HG03565 (cell line): ENCODE measurements at regions not wholly inside any gene's neighbourhood (a gene's known extent, or its start where the extent isn't known, plus 50 kb on each side); places are given as distances from the start of the nearest gene placed in this dataset.
A peak's percentile ranks its signal among the peaks of the same experiment; 100 is the strongest.

Experiments
- ATAC-seq: cut with Tn5 transposase; IDR thresholded peaks from one replicate; pipeline ENCODE4 v1.9.1; 2021; ENCODE audit warnings: mild to moderate bottlenecking, moderate library complexity; ENCODE audit not compliant: unreplicated experiment

DNA sequence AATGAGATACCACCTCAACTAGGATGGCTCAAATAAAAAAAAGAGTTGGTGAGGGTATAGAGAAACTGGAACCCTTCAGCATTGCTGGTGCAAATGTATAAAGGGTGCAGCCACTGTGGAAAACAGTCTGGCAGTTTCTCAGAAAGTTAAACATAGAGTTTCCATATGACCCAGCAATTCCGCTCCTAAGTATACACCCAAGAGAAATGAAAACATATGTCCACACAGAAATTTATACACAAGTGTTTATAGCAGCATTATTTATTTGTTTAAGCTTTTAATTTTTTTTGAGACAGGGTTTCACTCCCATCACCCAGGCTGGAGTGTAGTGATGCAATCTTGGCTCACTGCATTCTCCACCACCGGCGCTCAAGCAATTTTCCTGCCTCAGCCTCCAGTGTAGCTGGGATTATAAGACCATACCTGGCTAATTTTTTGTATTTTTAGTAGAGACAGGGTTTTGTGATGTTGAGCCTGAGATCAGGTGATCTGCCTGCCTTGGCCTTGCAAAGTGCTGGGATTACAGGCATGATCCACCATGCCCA lies 118.2 kb upstream of the KIF5B start:
- ATAC-seq: no peak

GRCh38 chr10:32171204-32171603 lies 115.0 kb upstream of the KIF5B start:
- no peak for ATAC-seq

GRCh38 chr10:32169556-32169955 lies 113.3 kb upstream of the KIF5B start:
- no peak for ATAC-seq

DNA sequence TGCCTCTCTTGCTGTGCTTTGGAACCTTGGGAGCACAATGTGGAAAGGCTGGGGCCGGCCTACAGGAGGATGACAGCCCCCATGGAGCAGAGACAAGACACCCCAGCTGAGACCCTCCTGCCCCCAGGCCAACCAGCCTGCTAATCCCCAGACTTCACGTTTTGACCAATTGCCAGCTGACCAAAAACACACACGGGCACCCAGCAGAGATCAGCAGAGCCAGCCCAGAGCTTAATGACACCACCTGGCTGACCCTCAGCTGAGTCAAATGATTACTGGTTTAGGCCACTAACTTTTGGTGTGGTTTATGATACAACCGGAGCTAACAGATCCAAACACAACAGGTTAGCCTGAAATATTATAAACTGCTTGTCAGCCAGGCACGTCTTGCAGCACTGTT lies 111.2 kb upstream of the KIF5B start:
- ATAC-seq: no peak

DNA sequence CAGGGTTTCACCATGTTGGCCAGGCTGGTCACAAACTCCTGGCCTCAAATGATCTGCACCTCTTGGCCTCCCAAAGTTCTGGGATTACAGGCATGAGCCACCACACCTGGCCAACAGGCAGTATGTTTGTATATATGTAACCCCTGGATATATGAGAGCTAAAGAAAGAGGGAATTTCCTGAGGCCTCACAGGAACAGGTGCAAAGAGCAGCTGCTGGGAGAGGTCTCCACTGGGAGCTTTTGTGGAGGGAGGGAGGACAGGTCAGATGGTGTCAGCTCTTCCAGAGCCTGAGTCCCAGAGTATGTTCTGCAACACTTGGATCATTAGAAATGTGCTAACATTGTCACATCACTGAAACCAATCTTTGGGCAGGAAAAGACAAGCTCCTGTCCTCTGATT lies 110.1 kb upstream of the KIF5B start:
- no peak for ATAC-seq

GRCh38 chr10:32163762-32164148 lies 107.5 kb upstream of the KIF5B start:
- ATAC-seq: no peak

DNA sequence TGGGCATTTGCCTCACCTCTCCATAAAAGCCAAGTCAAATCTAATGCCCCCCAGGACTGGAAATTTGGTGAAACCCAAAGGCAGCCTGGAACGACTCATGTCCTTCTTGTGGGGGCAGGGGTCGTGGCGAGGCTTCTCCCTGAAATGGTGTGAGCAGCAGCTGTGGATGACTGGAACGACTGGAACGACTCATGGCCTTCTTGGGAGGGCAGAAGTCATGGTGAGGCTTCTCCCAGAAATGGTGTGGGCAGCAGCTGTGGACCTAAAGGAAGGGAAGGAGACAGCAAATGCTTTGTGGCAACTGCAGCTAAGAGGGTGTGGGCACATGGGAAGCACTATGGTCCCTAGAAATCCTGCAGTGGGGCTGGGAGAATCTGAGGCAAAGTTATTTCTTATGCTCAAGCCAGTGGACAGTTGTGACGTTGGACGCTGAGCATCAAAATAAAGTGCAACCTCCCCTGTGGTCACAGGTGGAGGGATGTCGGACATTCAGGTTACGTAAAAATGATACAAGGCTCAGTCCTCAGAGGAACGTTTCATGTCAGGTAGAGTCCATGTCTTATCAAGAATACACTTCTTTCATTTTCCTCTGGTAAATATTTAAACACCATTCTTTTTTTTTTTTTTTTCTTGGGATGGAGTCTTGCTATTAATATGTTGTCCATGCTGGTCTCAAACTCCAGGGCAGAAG lies 107.0 kb upstream of the KIF5B start:
- ATAC-seq: no peak

DNA sequence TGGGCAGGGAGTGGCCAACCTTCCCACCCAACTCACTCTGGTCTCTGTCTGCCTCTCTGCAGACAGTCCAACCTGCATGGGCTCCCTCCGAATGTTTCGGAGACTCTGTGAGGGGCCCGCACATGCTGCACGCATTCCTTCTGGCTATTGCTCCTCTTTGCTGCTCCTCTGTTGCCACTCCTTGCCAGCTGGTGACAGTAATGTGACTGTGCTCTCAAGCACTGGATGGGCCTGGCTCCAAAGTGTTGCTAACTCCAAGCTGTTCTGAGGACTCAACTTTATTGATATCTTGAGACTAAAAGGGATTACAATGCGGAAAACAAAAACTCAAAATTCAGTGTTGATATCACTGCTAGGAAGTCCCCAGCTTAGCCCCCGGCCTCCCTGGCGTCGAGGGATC lies 105.4 kb upstream of the KIF5B start:
- no peak for ATAC-seq

DNA sequence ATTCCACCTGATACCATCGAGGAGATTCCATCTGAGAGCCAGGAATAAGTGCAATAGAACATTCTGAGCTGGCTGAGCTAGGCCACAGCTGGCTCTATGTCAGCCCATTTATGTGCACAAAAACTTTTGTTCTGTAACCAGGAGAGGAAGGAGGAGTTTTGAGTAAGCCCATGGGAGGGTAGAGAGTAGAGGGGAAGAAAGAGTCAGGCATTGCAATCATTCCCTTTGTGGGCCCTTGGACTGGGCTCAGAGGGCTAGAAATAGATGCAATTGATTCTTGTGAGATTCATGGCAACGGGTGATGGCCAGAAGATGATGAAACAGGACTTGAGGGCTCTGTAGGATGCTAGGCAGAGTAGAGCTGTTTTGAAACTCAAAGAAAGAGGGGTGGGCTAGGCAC lies 104.6 kb upstream of the KIF5B start:
- no peak for ATAC-seq

- no peak for ATAC-seq
Measured at GRCh38 chr10:32159264-32159663, 103.0 kb upstream of the KIF5B start.

DNA sequence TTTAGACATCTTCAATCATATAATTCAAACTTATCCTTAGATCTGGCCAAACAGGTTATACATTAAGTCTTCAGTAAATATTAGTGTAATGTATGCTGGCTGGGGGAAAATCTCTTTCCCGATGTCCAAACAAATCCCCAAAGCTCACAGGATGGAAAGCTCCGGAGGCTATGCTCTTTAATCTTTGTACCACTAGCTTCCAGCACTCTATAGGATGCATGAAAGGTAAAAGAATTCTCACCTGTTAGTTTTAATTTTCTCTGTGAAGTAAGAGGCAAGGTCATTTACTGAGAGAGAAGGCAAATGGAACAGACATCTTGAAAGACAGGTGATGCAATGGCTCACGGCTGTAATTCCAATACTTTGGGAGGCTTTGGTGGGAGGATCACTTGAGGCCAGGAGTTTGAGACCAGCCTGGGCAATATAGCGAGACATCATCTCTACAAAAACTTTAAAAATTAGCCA lies 99.8 kb upstream of the KIF5B start:
- ATAC-seq: no peak

DNA sequence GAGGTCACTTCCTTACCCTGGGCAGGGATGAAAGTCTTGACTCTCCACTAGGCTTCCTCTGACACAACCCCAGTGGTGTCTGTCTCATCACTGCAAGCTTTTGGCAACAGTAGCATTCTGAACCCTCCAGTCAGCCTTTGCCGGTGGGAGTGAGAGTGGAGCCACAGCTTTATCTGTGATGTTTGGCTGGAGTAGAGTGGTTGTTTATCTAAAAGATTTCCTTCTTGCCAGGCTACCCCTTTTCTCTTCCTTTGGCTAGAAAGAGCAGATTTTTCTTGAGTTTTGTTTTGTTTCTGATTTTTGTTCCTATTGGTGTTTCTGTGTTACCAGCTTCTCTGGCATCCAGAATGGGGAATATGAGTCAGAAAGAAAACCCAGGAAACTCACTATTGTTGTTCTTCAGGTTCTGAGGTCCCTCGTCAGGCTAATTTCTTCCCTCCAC lies 98.9 kb upstream of the KIF5B start:
- ATAC-seq: no peak

DNA sequence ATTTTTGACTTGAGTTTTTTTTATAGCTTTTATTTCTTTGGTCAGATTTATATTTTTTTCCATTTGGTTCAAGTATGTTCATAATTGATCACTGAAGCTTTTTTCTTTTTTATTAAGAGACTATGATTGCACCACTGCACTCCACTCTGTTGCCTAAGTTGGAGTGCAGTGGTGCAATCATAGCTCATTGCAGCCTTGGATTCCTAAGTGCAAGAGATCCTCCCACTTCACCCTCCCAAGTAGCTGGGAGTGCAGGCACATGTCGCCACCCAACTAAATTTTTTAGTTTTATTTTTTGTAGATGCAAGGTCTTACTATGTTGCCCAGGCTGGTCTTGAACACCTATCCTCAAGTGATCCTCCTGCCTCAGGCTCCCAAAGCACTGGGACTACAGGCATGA lies 97.7 kb upstream of the KIF5B start:
- no peak for ATAC-seq

GRCh38 chr10:32153252-32153651 lies 97.0 kb upstream of the KIF5B start:
- no peak for ATAC-seq

DNA sequence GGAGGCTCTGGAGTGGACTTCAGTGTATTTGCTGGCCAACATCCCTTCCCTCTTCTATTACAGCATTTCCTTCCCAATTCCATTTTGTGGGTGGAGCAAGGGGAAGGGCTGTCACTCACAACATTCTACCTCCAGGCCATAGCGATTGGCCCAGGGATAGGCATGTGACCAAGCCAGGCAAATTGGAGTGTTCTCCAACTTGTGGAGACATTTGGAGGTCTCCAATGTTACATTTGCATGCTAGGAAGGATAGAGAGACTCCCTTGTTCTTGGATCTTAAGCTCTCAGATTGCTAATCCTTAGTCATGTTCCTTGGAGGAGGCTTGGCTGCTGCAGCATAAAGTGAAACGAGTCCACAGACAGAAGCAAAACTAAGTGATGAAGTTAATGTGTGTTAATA lies 95.6 kb upstream of the KIF5B start:
- no peak for ATAC-seq

DNA sequence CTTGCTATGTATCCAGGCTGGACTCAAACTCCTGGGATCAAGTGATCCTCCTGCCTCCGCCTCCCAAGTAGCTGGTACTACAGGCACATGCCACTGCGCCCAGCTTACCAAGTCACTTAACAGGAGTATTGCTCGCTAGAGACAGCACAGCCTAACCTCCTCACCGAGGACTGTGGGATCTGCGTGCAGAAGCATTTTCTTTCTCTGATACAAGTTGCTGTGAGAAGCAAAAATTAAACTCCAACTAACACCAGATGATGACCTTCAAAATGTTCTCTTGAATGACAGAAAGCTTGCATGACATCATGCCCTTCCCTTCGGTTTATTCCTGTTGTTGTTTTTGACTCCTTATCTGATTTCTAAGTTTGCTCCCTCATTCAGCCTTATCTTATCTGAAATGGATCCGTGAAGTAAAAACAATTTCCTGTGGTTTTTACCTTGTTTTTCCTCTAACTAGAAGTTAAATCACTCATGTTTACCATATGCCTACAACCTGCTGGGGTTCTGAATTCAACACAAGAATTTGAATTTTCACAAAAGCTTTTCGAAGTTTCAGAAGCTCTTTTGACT lies 94.4 kb upstream of the KIF5B start:
- no peak for ATAC-seq

- peak; percentile 97 for ATAC-seq
Measured at GRCh38 chr10:32149252-32149955, 93.2 kb upstream of the KIF5B start.

DNA sequence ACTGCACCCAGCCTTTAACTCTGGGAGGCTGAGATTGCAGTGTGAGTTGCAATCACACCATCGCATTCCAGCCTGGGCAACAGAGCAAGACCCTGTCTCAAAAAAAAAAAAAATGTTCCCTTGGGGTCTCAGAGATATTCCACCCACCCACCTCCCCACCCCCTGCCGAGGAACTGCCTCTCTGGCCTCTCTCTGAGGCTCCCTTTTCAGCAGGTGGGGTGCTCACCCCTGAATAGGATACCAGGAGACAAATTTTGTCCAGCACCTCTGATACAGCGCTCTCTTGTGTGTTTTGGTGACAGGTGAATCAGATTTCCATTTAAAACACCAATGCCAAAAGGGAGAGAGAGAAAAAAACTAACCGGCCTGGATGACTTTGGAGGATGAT lies 92.6 kb upstream of the KIF5B start:
- no peak for ATAC-seq

DNA sequence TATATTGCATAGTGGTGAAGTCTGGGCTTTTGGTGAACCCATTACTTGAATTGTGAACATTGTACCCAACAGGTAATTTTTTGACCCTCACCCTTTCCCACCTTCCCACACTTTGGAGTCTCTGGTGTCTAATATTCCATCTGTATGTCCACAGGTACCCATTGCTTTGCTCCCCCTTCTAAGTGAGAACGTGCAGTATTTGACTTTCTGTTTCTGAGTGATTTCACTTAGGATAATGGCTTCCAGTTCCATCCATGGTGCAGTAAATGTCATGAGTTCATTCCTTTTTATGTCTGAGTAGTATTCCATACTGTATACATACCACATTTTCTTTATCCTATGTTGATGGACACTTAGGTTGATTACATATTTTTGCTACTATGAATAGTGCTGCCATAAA lies 91.5 kb upstream of the KIF5B start:
- no peak for ATAC-seq

GRCh38 chr10:32146166-32146565 lies 89.9 kb upstream of the KIF5B start:
- ATAC-seq: no peak

DNA sequence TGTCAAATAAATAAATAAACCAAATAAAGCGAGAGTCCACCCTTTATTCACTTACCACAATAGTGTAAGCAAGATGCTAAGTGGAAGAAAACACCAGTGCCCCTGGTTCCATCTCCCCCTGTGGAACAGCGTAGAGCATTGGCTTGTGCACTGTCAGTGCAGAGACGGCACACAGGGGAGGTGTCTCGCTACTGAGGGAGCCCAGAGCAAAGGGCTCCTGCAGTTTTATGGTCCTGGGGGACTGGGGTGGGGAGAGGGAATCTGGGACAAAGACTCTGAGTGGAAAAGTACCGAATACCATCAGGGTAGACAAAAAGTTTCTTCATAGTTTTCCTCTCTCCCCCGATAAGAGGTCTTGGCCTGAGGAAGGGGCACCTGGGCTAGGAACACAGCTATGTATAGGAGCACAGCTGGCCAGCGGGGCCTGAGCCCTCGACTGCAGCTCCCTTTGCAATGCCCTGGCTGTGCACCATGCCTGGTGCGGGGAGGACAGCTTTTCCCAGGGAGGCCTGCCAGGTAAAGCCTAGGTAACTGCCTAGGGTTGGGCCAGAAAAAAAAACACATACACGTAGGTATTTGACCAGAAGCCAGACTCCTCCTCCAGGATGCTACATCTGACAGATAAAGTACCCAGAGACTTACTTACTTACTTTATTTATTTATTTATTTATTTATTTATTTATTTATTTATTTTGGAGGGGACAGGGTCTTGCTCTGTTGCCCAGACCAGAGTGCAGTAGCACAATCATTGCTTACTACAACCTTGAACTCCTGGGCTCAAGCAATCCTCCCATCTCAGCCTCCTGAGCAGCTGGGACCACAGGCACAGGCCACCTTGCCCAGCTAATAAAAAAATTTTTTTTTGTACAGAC lies 88.8 kb upstream of the KIF5B start:
- no peak for ATAC-seq
